Glutamatergic neuron (in vitro differentiated cells): ENCODE measurements at regions not wholly inside any gene's neighbourhood (a gene's known extent, or its start where the extent isn't known, plus 50 kb on each side); places are given as distances from the start of the nearest gene placed in this dataset.
"Not testable (repeated sequence)": the region's sequence is repeated elsewhere in the genome, so short reads cannot be mapped to it uniquely, and the experiment has no call there.

Source experiments
- DNase-seq: peaks from one replicate; pipeline ENCODE4 v3.0.0; 2022
- H3K27ac Mint-ChIP-seq: one replicate; pipeline ENCODE4 v1.8.0; 2020; ENCODE audit warnings: mild to moderate bottlenecking, mixed read lengths, inconsistent platforms; ENCODE audit not compliant: unreplicated experiment
- H3K27me3 Mint-ChIP-seq: one replicate; pipeline ENCODE4 v1.8.0; 2020; ENCODE audit warnings: mild to moderate bottlenecking, moderate library complexity, mixed read lengths, inconsistent platforms; ENCODE audit not compliant: unreplicated experiment
- H3K36me3 Mint-ChIP-seq: one replicate; pipeline ENCODE4 v1.8.0; 2020; ENCODE audit warnings: mild to moderate bottlenecking, mixed read lengths, inconsistent platforms; ENCODE audit not compliant: unreplicated experiment
- H3K4me1 Mint-ChIP-seq: one replicate; pipeline ENCODE4 v1.8.0; 2020; ENCODE audit warnings: mild to moderate bottlenecking, low read depth, mixed read lengths, inconsistent platforms; ENCODE audit not compliant: unreplicated experiment
- H3K4me3 Mint-ChIP-seq: one replicate; pipeline ENCODE4 v1.8.0; 2020; ENCODE audit warnings: mild to moderate bottlenecking, mixed read lengths, inconsistent platforms; ENCODE audit not compliant: unreplicated experiment
- H3K9me3 Mint-ChIP-seq: one replicate; pipeline ENCODE4 v1.8.0; 2020; ENCODE audit warnings: mild to moderate bottlenecking, moderate library complexity, mixed read lengths, inconsistent platforms; ENCODE audit not compliant: unreplicated experiment
- CTCF ChIP-seq: fragments of 200-600 bp; sonication (generic); IDR thresholded peaks from one replicate; pipeline ENCODE4 v1.5.0; 2021; ENCODE audit not compliant: partially characterized antibody, unreplicated experiment

GRCh38 chr11:23797624-23798419 lies 699.0 kb upstream of the LUZP2 start:
- Mint-ChIP-seq H3K27ac (no peak overlapping the region), H3K9me3 (no peaks in the 10 kb centered on the region), H3K4me1 (no peaks in the 10 kb centered on the region), H3K36me3 (no peaks in the 10 kb centered on the region), H3K4me3 (no peak overlapping the region), H3K27me3 (no peaks in the 10 kb centered on the region)
- no peak for DNase-seq
- TF ChIP-seq CTCF: no peak

- H3K36me3 Mint-ChIP-seq, H3K9me3 Mint-ChIP-seq, DNase-seq, H3K27ac Mint-ChIP-seq, H3K4me1 Mint-ChIP-seq, H3K4me3 Mint-ChIP-seq, H3K27me3 Mint-ChIP-seq: not testable (repeated sequence)
Measured at GRCh38 chr11:23834306-23834705, 662.5 kb upstream of the LUZP2 start.

- H3K27me3 Mint-ChIP-seq: no peaks in the 10 kb centered on the region
- no peaks in the 10 kb centered on the region for H3K9me3 Mint-ChIP-seq
- no peaks in the 10 kb centered on the region for H3K4me1 Mint-ChIP-seq
- H3K27ac Mint-ChIP-seq: no peak overlapping the region
- H3K36me3 Mint-ChIP-seq: no peaks in the 10 kb centered on the region
- no peak overlapping the region for H3K4me3 Mint-ChIP-seq
- no peak for DNase-seq
- TF ChIP-seq CTCF: no peak
Measured at GRCh38 chr11:23836981-23837380, 659.9 kb upstream of the LUZP2 start.

- DNase-seq: no peak
- H3K4me3 Mint-ChIP-seq: no peak overlapping the region
- no peaks in the 10 kb centered on the region for H3K4me1 Mint-ChIP-seq
- H3K36me3 Mint-ChIP-seq: peaks cover 4% of the 10 kb centered on the region
- H3K27ac Mint-ChIP-seq: no peak overlapping the region
- TF ChIP-seq CTCF: no peak
- H3K9me3 Mint-ChIP-seq: peaks cover 2% of the 10 kb centered on the region
- H3K27me3 Mint-ChIP-seq: no peaks in the 10 kb centered on the region
Measured at GRCh38 chr11:23840872-23841271, 656.0 kb upstream of the LUZP2 start.

- Mint-ChIP-seq H3K4me1 (no peaks in the 10 kb centered on the region), H3K27me3 (no peaks in the 10 kb centered on the region), H3K9me3 (peaks cover 4% of the 10 kb centered on the region), H3K4me3 (no peak overlapping the region), H3K27ac (no peak overlapping the region), H3K36me3 (peaks cover 4% of the 10 kb centered on the region)
- no peak for TF ChIP-seq CTCF
- no peak for DNase-seq
Measured at GRCh38 chr11:23846902-23847422, 649.9 kb upstream of the LUZP2 start.
